A673 (cell line): ENCODE measurements at regions not wholly inside any gene's neighbourhood (a gene's known extent, or its start where the extent isn't known, plus 50 kb on each side); places are given as distances from the start of the nearest gene placed in this dataset.

Source experiments
- BruUV-seq: library from RNA; stranded (reverse); fragments of 400-500 nt; replicated peaks from 2 replicates; lab custom pipeline; 2021; lab: Mats Ljungman, UMichigan
- CTCF ChIA-PET: fragments of 300-600 bp; sonication (Branson Sonifier 250); formaldehyde crosslinking; loops from one replicate; lab custom pipeline; 2022; ENCODE audit warnings: antibody characterized with exemption; lab: Charles Lee
- POLR2A ChIA-PET: fragments of 300-600 bp; sonication (Branson Sonifier 250); formaldehyde crosslinking; loops from one replicate; lab custom pipeline; 2022; ENCODE audit warnings: antibody characterized with exemption; ENCODE audit not compliant: low non-redundant PET; lab: Charles Lee
- DNase-seq: peaks from one replicate; pipeline ENCODE4 v3.0.0-alpha.2; 2015; ENCODE audit warnings: low spot score
- H3K27ac ChIP-seq: fragments of 200-600 bp; sonication (generic); 2 replicates; pipeline ENCODE4 v1.5.1; 2016; ENCODE audit warnings: mixed run types, low read depth, mild to moderate bottlenecking, mixed read lengths, antibody characterized with exemption, low read length; ENCODE audit not compliant: poor library complexity, severe bottlenecking
- H3K27me3 ChIP-seq: fragments of 200-600 bp; sonication (generic); replicated peaks from 2 replicates; pipeline ENCODE4 v1.6.1; 2017; ENCODE audit warnings: mixed run types, low read depth, mild to moderate bottlenecking, mixed read lengths, antibody characterized with exemption, low read length; ENCODE audit not compliant: insufficient read depth, poor library complexity
- H3K36me3 ChIP-seq: fragments of 200-600 bp; sonication (generic); 2 replicates; pipeline ENCODE4 v1.6.1; 2016; ENCODE audit warnings: mixed run types, mild to moderate bottlenecking, mixed read lengths, antibody characterized with exemption, low read length; ENCODE audit not compliant: insufficient read depth, poor library complexity, severe bottlenecking
- H3K4me1 ChIP-seq: fragments of 200-600 bp; sonication (generic); 2 replicates; pipeline ENCODE4 v1.6.1; 2017; ENCODE audit warnings: mixed run types, mild to moderate bottlenecking, mixed read lengths, antibody characterized with exemption, low read length; ENCODE audit not compliant: insufficient read depth, poor library complexity, severe bottlenecking
- H3K4me3 ChIP-seq: fragments of 200-600 bp; sonication (generic); 2 replicates; pipeline ENCODE4 v1.5.1; 2016; ENCODE audit warnings: low read depth, mixed run types, mild to moderate bottlenecking, mixed read lengths, low read length; ENCODE audit not compliant: poor library complexity, severe bottlenecking
- H3K9me3 ChIP-seq: fragments of 200-600 bp; sonication (generic); 2 replicates; pipeline ENCODE4 v1.6.1; 2016; ENCODE audit warnings: mixed run types, low read depth, mild to moderate bottlenecking, mixed read lengths, antibody characterized with exemption, low read length; ENCODE audit not compliant: poor library complexity, severe bottlenecking
- EZH2 ChIP-seq: fragments of 200-600 bp; sonication (generic); IDR thresholded peaks from 2 replicates; pipeline ENCODE4 v1.6.1; 2017; ENCODE audit warnings: borderline replicate concordance, low read depth, mild to moderate bottlenecking, mixed read lengths, antibody characterized with exemption, low read length; ENCODE audit not compliant: poor library complexity, severe bottlenecking
- intact Hi-C: fragments of 100-400 bp; cut with micrococcal nuclease; formaldehyde crosslinking; loops from one replicate; pipeline ENCODE4 v1.10.0; 2022; ENCODE audit not compliant: unreplicated experiment
- TF ChIP-seq, protein P1 (sequence below): fragments of 300-800, 200-600 bp; sonication (generic); conservative IDR thresholded peaks from 2 replicates; pipeline ENCODE4 v1.5.1; 2017; ENCODE audit warnings: low read depth, mild to moderate bottlenecking, antibody characterized with exemption, low read length, moderate library complexity, mixed read lengths

GRCh38 chr17:14552306-14552705 is 251.4 kb downstream of the HS3ST3B1 start:
- ChIA-PET CTCF (no interaction called here), POLR2A (no interaction called here)
- TF ChIP-seq EZH2: no peak
- no peak for DNase-seq
- Histone ChIP-seq H3K4me3 (no peak overlapping the region), H3K9me3 (peaks cover 16% of the 10 kb centered on the region), H3K27ac (no peak overlapping the region), H3K36me3 (no peaks in the 10 kb centered on the region), H3K4me1 (no peaks in the 10 kb centered on the region), H3K27me3 (no peaks in the 10 kb centered on the region)
- intact Hi-C loops: no loop called here
- BruUV-seq: no TSS peak

DNA sequence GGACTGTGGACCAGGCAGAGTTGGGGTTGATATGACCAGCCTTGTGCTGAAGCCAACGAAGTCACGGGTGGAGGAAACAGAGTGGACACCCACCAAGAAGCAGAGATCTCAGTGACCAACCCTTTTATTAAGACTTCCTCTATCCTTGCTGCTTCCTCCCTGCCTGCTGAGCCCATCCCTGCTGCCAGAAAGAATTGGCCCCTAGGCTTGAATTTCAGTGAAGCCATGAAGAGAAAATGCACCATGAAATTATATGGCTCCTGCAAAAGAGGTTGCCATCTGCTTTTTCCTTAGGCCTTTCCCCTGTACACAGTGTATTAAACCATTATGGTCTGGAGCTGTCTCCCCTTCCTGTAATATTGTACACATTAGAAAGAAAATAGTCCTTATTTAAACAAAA is 246.7 kb downstream of the HS3ST3B1 start:
- CTCF ChIA-PET: no interaction called here
- H3K4me3 ChIP-seq: no peak overlapping the region
- POLR2A ChIA-PET: no interaction called here
- no peak overlapping the region for H3K27ac ChIP-seq
- no peaks in the 10 kb centered on the region for H3K36me3 ChIP-seq
- peaks cover 19% of the 10 kb centered on the region for H3K9me3 ChIP-seq
- H3K4me1 ChIP-seq: no peaks in the 10 kb centered on the region
- DNase-seq: no peak
- intact Hi-C loops: no loop called here
- no peaks in the 10 kb centered on the region for H3K27me3 ChIP-seq
- TF ChIP-seq, protein P1, sequence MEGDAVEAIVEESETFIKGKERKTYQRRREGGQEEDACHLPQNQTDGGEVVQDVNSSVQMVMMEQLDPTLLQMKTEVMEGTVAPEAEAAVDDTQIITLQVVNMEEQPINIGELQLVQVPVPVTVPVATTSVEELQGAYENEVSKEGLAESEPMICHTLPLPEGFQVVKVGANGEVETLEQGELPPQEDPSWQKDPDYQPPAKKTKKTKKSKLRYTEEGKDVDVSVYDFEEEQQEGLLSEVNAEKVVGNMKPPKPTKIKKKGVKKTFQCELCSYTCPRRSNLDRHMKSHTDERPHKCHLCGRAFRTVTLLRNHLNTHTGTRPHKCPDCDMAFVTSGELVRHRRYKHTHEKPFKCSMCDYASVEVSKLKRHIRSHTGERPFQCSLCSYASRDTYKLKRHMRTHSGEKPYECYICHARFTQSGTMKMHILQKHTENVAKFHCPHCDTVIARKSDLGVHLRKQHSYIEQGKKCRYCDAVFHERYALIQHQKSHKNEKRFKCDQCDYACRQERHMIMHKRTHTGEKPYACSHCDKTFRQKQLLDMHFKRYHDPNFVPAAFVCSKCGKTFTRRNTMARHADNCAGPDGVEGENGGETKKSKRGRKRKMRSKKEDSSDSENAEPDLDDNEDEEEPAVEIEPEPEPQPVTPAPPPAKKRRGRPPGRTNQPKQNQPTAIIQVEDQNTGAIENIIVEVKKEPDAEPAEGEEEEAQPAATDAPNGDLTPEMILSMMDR: no peak
- no peak for TF ChIP-seq EZH2
- no TSS peak for BruUV-seq

GRCh38 chr17:14547016-14547415 is 246.1 kb downstream of the HS3ST3B1 start:
- no TSS peak for BruUV-seq
- H3K27me3 ChIP-seq: no peaks in the 10 kb centered on the region
- peaks cover 19% of the 10 kb centered on the region for H3K9me3 ChIP-seq
- no peak overlapping the region for H3K4me3 ChIP-seq
- DNase-seq: no peak
- intact Hi-C loops: no loop called here
- TF ChIP-seq, protein P1: no peak
- TF ChIP-seq EZH2: no peak
- H3K36me3 ChIP-seq: no peaks in the 10 kb centered on the region
- CTCF ChIA-PET: no interaction called here
- no peaks in the 10 kb centered on the region for H3K4me1 ChIP-seq
- H3K27ac ChIP-seq: no peak overlapping the region
- POLR2A ChIA-PET: no interaction called here

DNA sequence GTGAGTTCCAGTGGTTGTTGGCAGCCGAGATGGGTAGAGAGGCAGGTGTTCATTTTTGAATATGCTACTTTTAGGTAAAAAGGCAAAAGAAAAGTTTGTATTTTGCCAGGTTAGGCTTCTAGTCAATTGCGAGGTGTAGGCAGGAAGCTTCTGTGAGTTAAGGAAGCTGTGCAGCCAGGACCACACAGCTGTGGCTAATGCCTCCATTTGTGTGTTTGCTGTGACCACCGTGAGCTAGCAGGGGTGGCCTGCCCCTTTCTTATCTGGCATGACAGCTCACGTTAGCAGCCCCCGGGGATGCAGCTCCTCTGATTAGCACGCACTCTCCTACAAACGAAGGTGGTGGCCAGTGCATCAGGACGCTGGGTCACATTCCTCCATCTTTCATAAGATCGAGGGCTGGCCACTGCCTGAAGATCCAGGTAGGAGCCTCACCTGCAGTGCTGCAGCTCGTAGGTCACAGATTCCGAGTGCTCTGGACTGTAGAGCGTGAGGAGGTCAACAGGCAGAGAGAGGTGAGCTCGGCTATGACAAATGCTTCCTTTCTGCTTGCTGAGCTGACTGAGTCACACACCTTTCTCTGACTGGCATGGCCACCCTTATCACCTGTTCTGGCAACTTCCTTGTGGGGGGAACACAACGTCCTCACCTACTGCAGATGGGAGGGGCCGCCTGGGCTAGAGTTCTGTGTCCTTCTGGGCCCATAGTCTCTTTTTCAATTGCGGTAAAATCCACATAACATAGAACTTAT is 244.4 kb downstream of the HS3ST3B1 start:
- ChIA-PET CTCF (no interaction called here), POLR2A (no interaction called here)
- H3K27me3 ChIP-seq: no peaks in the 10 kb centered on the region
- H3K9me3 ChIP-seq: peaks cover 25% of the 10 kb centered on the region
- no peak overlapping the region for H3K4me3 ChIP-seq
- H3K36me3 ChIP-seq: no peaks in the 10 kb centered on the region
- BruUV-seq: no TSS peak
- H3K27ac ChIP-seq: no peak overlapping the region
- no peaks in the 10 kb centered on the region for H3K4me1 ChIP-seq
- no peak for TF ChIP-seq EZH2
- TF ChIP-seq, protein P1: no peak
- DNase-seq: no peak
- intact Hi-C loops: no loop called here
